GM23338 (cell line): ENCODE measurements at regions not wholly inside any gene's neighbourhood (a gene's known extent, or its start where the extent isn't known, plus 50 kb on each side); places are given as distances from the start of the nearest gene placed in this dataset.

ENCODE experiments used
- ATAC-seq: fragments of 200-7000 bp; cut with Tn5 transposase; 3 replicates; pipeline ENCODE4 v1.9.1; 2020
- DNase-seq: peaks from one replicate; pipeline ENCODE4 v3.0.0-alpha.2; 2015; ENCODE audit warnings: low spot score
- H2AFZ ChIP-seq: fragments of 200-600 bp; sonication (generic); 2 replicates; pipeline ENCODE4 v1.8.0; 2016; ENCODE audit warnings: antibody characterized with exemption, mild to moderate bottlenecking, moderate library complexity
- H3F3A ChIP-seq: fragments of 200-600 bp; sonication (generic); replicated peaks from 2 replicates; pipeline ENCODE4 v1.8.0; 2017; ENCODE audit warnings: antibody characterized with exemption, mixed run types, low read depth
- H3K27ac ChIP-seq: fragments of 200-600 bp; sonication (generic); 2 replicates; pipeline ENCODE4 v1.6.1; 2016; ENCODE audit warnings: low read depth
- H3K27me3 ChIP-seq: fragments of 200-600 bp; sonication (generic); 2 replicates; pipeline ENCODE4 v1.8.0; 2016; ENCODE audit warnings: mild to moderate bottlenecking, mixed run types, moderate library complexity; ENCODE audit not compliant: insufficient read depth
- H3K36me3 ChIP-seq: fragments of 200-600 bp; sonication (generic); 2 replicates; pipeline ENCODE4 v1.8.0; 2016; ENCODE audit warnings: mild to moderate bottlenecking; ENCODE audit not compliant: insufficient read depth
- H3K4me1 ChIP-seq: fragments of 200-600 bp; sonication (generic); 2 replicates; pipeline ENCODE4 v1.8.0; 2016; ENCODE audit warnings: mild to moderate bottlenecking, moderate library complexity; ENCODE audit not compliant: insufficient read depth
- H3K4me2 ChIP-seq: fragments of 200-600 bp; sonication (generic); 2 replicates; pipeline ENCODE4 v1.7.1; 2017; ENCODE audit warnings: mixed run types
- H3K4me3 ChIP-seq: fragments of 200-600 bp; sonication (generic); 2 replicates; pipeline ENCODE4 v1.6.1; 2016; ENCODE audit warnings: mixed run types
- H3K79me2 ChIP-seq: fragments of 200-600 bp; sonication (generic); replicated peaks from 2 replicates; pipeline ENCODE4 v1.8.0; 2017; ENCODE audit warnings: mild to moderate bottlenecking; ENCODE audit not compliant: insufficient read depth
- H3K9me2 ChIP-seq: fragments of 200-600 bp; sonication (generic); 2 replicates; pipeline ENCODE4 v1.8.0; 2017; ENCODE audit not compliant: insufficient read depth
- H4K20me1 ChIP-seq: fragments of 200-600 bp; sonication (generic); replicated peaks from 2 replicates; pipeline ENCODE4 v1.8.0; 2017; ENCODE audit warnings: mild to moderate bottlenecking; ENCODE audit not compliant: insufficient read depth
- H3K27ac Mint-ChIP-seq: 2 replicates; pipeline ENCODE4 v1.8.0; 2020; ENCODE audit warnings: inconsistent platforms, mild to moderate bottlenecking, moderate library complexity, mixed read lengths
- H3K27me3 Mint-ChIP-seq: 3 replicates; pipeline ENCODE4 v1.8.0; 2022; ENCODE audit warnings: low read depth, mild to moderate bottlenecking, moderate library complexity, mixed read lengths, inconsistent platforms; ENCODE audit not compliant: insufficient read depth, poor library complexity
- H3K36me3 Mint-ChIP-seq: 3 replicates; pipeline ENCODE4 v1.8.0; 2021; ENCODE audit warnings: low read depth, mild to moderate bottlenecking, inconsistent platforms, moderate library complexity, mixed read lengths
- H3K4me1 Mint-ChIP-seq: 3 replicates; pipeline ENCODE4 v1.8.0; 2020; ENCODE audit warnings: mild to moderate bottlenecking, inconsistent platforms, mixed read lengths
- H3K4me3 Mint-ChIP-seq: 3 replicates; pipeline ENCODE4 v1.8.0; 2021; ENCODE audit warnings: moderate library complexity, mild to moderate bottlenecking, inconsistent platforms, mixed read lengths
- H3K9me3 Mint-ChIP-seq: 3 replicates; pipeline ENCODE4 v1.8.0; 2020; ENCODE audit warnings: moderate library complexity, mild to moderate bottlenecking, inconsistent platforms, mixed read lengths
- CREB1 ChIP-seq: fragments of 250-450 bp; sonication (Bioruptor Pico); IDR thresholded peaks from 2 replicates; pipeline ENCODE4 v1.5.0; 2020; ENCODE audit warnings: low read depth, mild to moderate bottlenecking, moderate library complexity
- EZH2 ChIP-seq: fragments of 200-600 bp; sonication (generic); IDR thresholded peaks from one replicate; pipeline ENCODE4 v1.8.0; 2017; ENCODE audit warnings: antibody characterized with exemption, mild to moderate bottlenecking, low read depth; ENCODE audit not compliant: unreplicated experiment
- EZH2phosphoT487 ChIP-seq: fragments of 200-600 bp; sonication (generic); IDR thresholded peaks from one replicate; pipeline ENCODE4 v1.8.1; 2018; ENCODE audit warnings: antibody characterized with exemption; ENCODE audit not compliant: unreplicated experiment
- JUNB ChIP-seq: IDR thresholded peaks from one replicate; pipeline ENCODE4 v1.6.1; 2016; ENCODE audit warnings: antibody characterized with exemption; ENCODE audit not compliant: unreplicated experiment
- ZNF114 ChIP-seq: fragments of 250-450 bp; sonication (Bioruptor Pico); IDR thresholded peaks from 2 replicates; pipeline ENCODE4 v1.5.0; 2020; ENCODE audit warnings: mild to moderate bottlenecking, moderate library complexity
- ZNF331 ChIP-seq: fragments of 250-450 bp; sonication (Bioruptor Pico); IDR thresholded peaks from 2 replicates; pipeline ENCODE4 v1.5.0; 2020; ENCODE audit warnings: low read depth, mild to moderate bottlenecking, moderate library complexity
- ZNF462 ChIP-seq: fragments of 250-450 bp; sonication (Bioruptor Pico); IDR thresholded peaks from 2 replicates; pipeline ENCODE4 v1.5.0; 2020; ENCODE audit warnings: mild to moderate bottlenecking, moderate library complexity
- TF ChIP-seq, protein P1 (sequence below), 2 experiments: fragments of 200-600 bp in 1 of 2; sonication (generic) in 1 of 2; conservative IDR thresholded peaks; 2 replicates each; pipeline versions ENCODE4 v1.5.1 to v1.6.1; 2016 to 2017; ENCODE audit warnings: antibody characterized with exemption in 2 of 2, low read depth in 2 of 2, mild to moderate bottlenecking in 2 of 2, moderate library complexity in 1 of 2
- TF ChIP-seq, protein P2 (sequence below): IDR thresholded peaks from 2 replicates; pipeline ENCODE4 v1.6.1; 2016; ENCODE audit warnings: antibody characterized with exemption

DNA sequence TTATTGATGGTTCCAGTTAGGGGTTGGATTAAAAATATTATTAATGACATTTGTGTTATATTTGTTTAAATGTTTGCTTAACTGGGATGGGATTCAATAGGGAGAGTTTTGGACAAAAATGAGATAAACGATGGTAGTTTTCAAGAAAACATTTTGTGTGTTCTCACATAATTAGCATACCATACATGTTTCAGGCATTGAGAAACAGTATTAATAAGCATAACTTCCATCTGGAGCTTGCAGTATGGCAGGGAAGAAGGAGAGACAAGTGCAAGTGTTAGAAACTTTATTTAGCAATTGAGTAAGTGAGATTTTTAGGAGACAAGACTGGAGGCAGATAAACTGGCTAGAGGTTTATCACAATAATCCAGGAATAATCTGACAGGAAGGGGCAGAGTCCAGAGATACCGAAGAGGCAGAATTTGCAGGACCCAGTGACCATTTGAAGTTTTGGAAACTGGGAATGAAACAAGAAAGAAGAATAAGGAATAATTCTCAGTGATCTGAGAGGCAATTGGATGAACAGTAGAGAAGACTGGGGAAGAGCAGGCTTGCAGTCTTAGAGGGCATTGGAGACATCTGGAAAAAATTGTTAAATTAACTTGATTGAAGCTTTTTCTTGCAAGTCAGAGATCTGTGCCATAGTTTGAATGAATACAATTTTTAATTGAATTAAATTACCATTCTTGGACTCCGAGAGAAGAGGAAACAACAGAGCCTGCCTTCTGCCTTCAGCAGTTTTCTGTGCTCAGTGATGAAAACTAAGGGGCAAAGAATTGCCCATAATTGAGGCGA is 73.0 kb upstream of the PTCHD4 start:
- Mint-ChIP-seq H3K9me3 (no peaks in the 10 kb centered on the region), H3K4me3 (no peak overlapping the region), H3K27me3 (no peaks in the 10 kb centered on the region), H3K36me3 (no peaks in the 10 kb centered on the region), H3K4me1 (peaks cover 8% of the 10 kb centered on the region), H3K27ac (no peak overlapping the region)
- Histone ChIP-seq H3F3A (no peaks in the 10 kb centered on the region), H3K27ac (no peak overlapping the region), H2AFZ (no peak overlapping the region), H3K9me2 (no peaks in the 10 kb centered on the region), H3K4me3 (no peak overlapping the region), H3K4me2 (no peak overlapping the region), H3K79me2 (no peaks in the 10 kb centered on the region), H3K36me3 (no peaks in the 10 kb centered on the region), H3K27me3 (no peaks in the 10 kb centered on the region), H3K4me1 (peaks cover 3% of the 10 kb centered on the region; the same call in 1 of the 2 replicates), H4K20me1 (no peaks in the 10 kb centered on the region)
- DNase-seq (no peak), ATAC-seq (no peak)
- TF ChIP-seq ZNF462 = no peak
- TF ChIP-seq JUNB = no peak
- TF ChIP-seq, protein P1, sequence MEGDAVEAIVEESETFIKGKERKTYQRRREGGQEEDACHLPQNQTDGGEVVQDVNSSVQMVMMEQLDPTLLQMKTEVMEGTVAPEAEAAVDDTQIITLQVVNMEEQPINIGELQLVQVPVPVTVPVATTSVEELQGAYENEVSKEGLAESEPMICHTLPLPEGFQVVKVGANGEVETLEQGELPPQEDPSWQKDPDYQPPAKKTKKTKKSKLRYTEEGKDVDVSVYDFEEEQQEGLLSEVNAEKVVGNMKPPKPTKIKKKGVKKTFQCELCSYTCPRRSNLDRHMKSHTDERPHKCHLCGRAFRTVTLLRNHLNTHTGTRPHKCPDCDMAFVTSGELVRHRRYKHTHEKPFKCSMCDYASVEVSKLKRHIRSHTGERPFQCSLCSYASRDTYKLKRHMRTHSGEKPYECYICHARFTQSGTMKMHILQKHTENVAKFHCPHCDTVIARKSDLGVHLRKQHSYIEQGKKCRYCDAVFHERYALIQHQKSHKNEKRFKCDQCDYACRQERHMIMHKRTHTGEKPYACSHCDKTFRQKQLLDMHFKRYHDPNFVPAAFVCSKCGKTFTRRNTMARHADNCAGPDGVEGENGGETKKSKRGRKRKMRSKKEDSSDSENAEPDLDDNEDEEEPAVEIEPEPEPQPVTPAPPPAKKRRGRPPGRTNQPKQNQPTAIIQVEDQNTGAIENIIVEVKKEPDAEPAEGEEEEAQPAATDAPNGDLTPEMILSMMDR (conservative IDR thresholded peaks at IDR 0.05; ENCODE audit: low read depth in 2 of 2) = no peak
- no peak for TF ChIP-seq EZH2phosphoT487
- TF ChIP-seq, protein P2, sequence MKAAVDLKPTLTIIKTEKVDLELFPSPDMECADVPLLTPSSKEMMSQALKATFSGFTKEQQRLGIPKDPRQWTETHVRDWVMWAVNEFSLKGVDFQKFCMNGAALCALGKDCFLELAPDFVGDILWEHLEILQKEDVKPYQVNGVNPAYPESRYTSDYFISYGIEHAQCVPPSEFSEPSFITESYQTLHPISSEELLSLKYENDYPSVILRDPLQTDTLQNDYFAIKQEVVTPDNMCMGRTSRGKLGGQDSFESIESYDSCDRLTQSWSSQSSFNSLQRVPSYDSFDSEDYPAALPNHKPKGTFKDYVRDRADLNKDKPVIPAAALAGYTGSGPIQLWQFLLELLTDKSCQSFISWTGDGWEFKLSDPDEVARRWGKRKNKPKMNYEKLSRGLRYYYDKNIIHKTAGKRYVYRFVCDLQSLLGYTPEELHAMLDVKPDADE = no peak
- no peak for TF ChIP-seq ZNF114 (CRISPR knock-in tag)
- no peak for TF ChIP-seq EZH2
- no peak for TF ChIP-seq CREB1 (CRISPR knock-in tag)
- TF ChIP-seq ZNF331 = no peak
